IMR-90 (cell line): ENCODE measurements at regions not wholly inside any gene's neighbourhood (a gene's known extent, or its start where the extent isn't known, plus 50 kb on each side); places are given as distances from the start of the nearest gene placed in this dataset.

Experiments used
- ATAC-seq: fragments of 200-7000 bp; cut with Tn5 transposase; 2 replicates; pipeline ENCODE4 v1.9.1; 2020; ENCODE audit warnings: low read depth, mild to moderate bottlenecking, moderate library complexity
- BruUV-seq: library from RNA; stranded (reverse); fragments of 400-500 nt; replicated peaks from 2 replicates; lab custom pipeline; 2021; lab: Mats Ljungman, UMichigan
- CTCF ChIA-PET: fragments of 300-600 bp; formaldehyde crosslinking; extraction: SDS; loops from one replicate; lab custom pipeline; 2021; ENCODE audit warnings: antibody characterized with exemption; lab: Yijun Ruan, JAX
- POLR2A ChIA-PET: fragments of 300-600 bp; sonication (Branson Sonifier 250); formaldehyde crosslinking; loops from one replicate; lab custom pipeline; 2022; ENCODE audit warnings: antibody characterized with exemption; ENCODE audit not compliant: unreplicated experiment; lab: Charles Lee
- DNase-seq: peaks from one replicate; pipeline ENCODE4 v3.0.0; 2013
- H2AFZ ChIP-seq: replicated peaks from 2 replicates; pipeline ENCODE3; 2013; ENCODE audit warnings: low read length, mild to moderate bottlenecking; ENCODE audit not compliant: poor library complexity
- H2AK5ac ChIP-seq: 2 replicates; pipeline ENCODE4 v1.6.1; 2013; ENCODE audit warnings: low read depth, low read length, inconsistent platforms
- H2AK9ac ChIP-seq: replicated peaks from 2 replicates; pipeline ENCODE3; 2013; ENCODE audit warnings: mild to moderate bottlenecking, low read depth, low read length, moderate library complexity; ENCODE audit not compliant: poor library complexity
- H2BK120ac ChIP-seq: 2 replicates; pipeline ENCODE4 v1.6.1; 2013; ENCODE audit warnings: low read depth, low read length, inconsistent platforms
- H2BK15ac ChIP-seq: 3 replicates; pipeline ENCODE4 v1.6.1; 2013; ENCODE audit warnings: low read depth, low read length, inconsistent platforms
- H2BK20ac ChIP-seq: 2 replicates; pipeline ENCODE4 v1.6.1; 2013; ENCODE audit warnings: low read depth, mild to moderate bottlenecking, inconsistent platforms, low read length, moderate library complexity
- H2BK5ac ChIP-seq: 2 replicates; pipeline ENCODE4 v1.6.1; 2013; ENCODE audit warnings: mild to moderate bottlenecking, low read depth, low read length, inconsistent platforms; ENCODE audit not compliant: poor library complexity, severe bottlenecking
- H3K14ac ChIP-seq: replicated peaks from 2 replicates; pipeline ENCODE4 v1.6.1; 2013; ENCODE audit warnings: low read depth, low read length, inconsistent platforms
- H3K18ac ChIP-seq: 2 replicates; pipeline ENCODE4 v1.6.1; 2013; ENCODE audit warnings: low read depth, low read length, control low read depth
- H3K23ac ChIP-seq: 2 replicates; pipeline ENCODE4 v1.6.1; 2013; ENCODE audit warnings: low read depth, low read length, inconsistent platforms
- H3K27ac ChIP-seq: 2 replicates; pipeline ENCODE4 v1.5.1; 2013; ENCODE audit warnings: mild to moderate bottlenecking, control low read depth, low read length; ENCODE audit not compliant: insufficient read depth
- H3K27me3 ChIP-seq: 2 replicates; pipeline ENCODE4 v1.6.1; 2013; ENCODE audit warnings: low read length; ENCODE audit not compliant: control insufficient read depth, insufficient read depth
- H3K36me3 ChIP-seq: 2 replicates; pipeline ENCODE4 v1.6.1; 2013; ENCODE audit warnings: low read length, mixed read lengths; ENCODE audit not compliant: control insufficient read depth, insufficient read depth
- H3K4ac ChIP-seq: 2 replicates; pipeline ENCODE4 v1.6.1; 2013; ENCODE audit warnings: low read depth, low read length, inconsistent platforms
- H3K4me1 ChIP-seq: 2 replicates; pipeline ENCODE4 v1.6.1; 2013; ENCODE audit warnings: low read length, mixed read lengths; ENCODE audit not compliant: control insufficient read depth, insufficient read depth
- H3K4me2 ChIP-seq: 2 replicates; pipeline ENCODE4 v1.6.1; 2013; ENCODE audit warnings: low read depth, mild to moderate bottlenecking, control low read depth, low read length, moderate library complexity
- H3K4me3 ChIP-seq: 2 replicates; pipeline ENCODE4 v1.5.1; 2013; ENCODE audit warnings: low read depth, mild to moderate bottlenecking, control low read depth, low read length, moderate library complexity; ENCODE audit not compliant: insufficient read depth
- H3K56ac ChIP-seq: 2 replicates; pipeline ENCODE4 v1.6.1; 2013; ENCODE audit warnings: low read length, inconsistent platforms; ENCODE audit not compliant: insufficient read depth; ENCODE audit errors: extremely low read depth
- H3K79me1 ChIP-seq, 2 experiments: 2 replicates each; pipeline ENCODE4 v1.6.1; 2013; ENCODE audit warnings: low read length in 2 of 2, inconsistent platforms in 1 of 2, low read depth in 1 of 2
- H3K9ac ChIP-seq: 2 replicates; pipeline ENCODE4 v1.6.1; 2013; ENCODE audit warnings: low read depth, low read length, control low read depth
- H3K9me1 ChIP-seq: 2 replicates; pipeline ENCODE4 v1.6.1; 2013; ENCODE audit warnings: low read length, inconsistent platforms; ENCODE audit not compliant: insufficient read depth
- H3K9me3 ChIP-seq: 2 replicates; pipeline ENCODE4 v1.6.1; 2013; ENCODE audit warnings: low read length; ENCODE audit not compliant: control insufficient read depth, insufficient read depth
- H4K20me1 ChIP-seq: 2 replicates; pipeline ENCODE4 v1.6.1; 2013; ENCODE audit warnings: low read length, inconsistent platforms; ENCODE audit not compliant: insufficient read depth
- H4K5ac ChIP-seq: 2 replicates; pipeline ENCODE4 v1.6.1; 2013; ENCODE audit warnings: mild to moderate bottlenecking, low read depth, low read length, control low read depth
- H4K8ac ChIP-seq, 2 experiments: 2 replicates each; pipeline ENCODE4 v1.6.1; 2013; ENCODE audit warnings: low read depth in 2 of 2, low read length in 2 of 2, control low read depth in 1 of 2, inconsistent platforms in 1 of 2
- H4K91ac ChIP-seq: 2 replicates; pipeline ENCODE4 v1.6.1; 2013; ENCODE audit warnings: low read depth, low read length, inconsistent platforms; ENCODE audit not compliant: insufficient read depth
- MAFK ChIP-seq: IDR thresholded peaks from 2 replicates; pipeline ENCODE4 v1.6.1; 2012; ENCODE audit warnings: low read depth, low read length, improper control_type of control experiment
- WGBS, 2 experiments: methylation state at CpG; one replicate each; pipeline versions ENCODE4 v1.1.5 to v1.1.7; 2013; ENCODE audit warnings: missing lambda C conversion rate in 2 of 2; ENCODE audit not compliant: insufficient read length in 1 of 2; ENCODE audit errors: extremely low coverage in 2 of 2; 5-methylcytosine and 5-hydroxymethylcytosine counted together
- dilution Hi-C: fragments of 300-500 bp; cut with HindIII; formaldehyde crosslinking; loops from one replicate; pipeline ENCODE4 v1.14.3; 2018; ENCODE audit warnings: low sequenced_read_pairs; ENCODE audit not compliant: unreplicated experiment
- in situ Hi-C: fragments of 300-500 bp; cut with MboI; formaldehyde crosslinking; loops from 3 replicates; pipeline ENCODE4 v1.14.3; 2019; ENCODE audit warnings: low sequenced_read_pairs, inconsistent platforms, mixed read lengths
- intact Hi-C: fragments of 100-400 bp; cut with micrococcal nuclease; formaldehyde crosslinking; loops from 2 replicates; pipeline ENCODE4 v1.10.0; 2022

DNA sequence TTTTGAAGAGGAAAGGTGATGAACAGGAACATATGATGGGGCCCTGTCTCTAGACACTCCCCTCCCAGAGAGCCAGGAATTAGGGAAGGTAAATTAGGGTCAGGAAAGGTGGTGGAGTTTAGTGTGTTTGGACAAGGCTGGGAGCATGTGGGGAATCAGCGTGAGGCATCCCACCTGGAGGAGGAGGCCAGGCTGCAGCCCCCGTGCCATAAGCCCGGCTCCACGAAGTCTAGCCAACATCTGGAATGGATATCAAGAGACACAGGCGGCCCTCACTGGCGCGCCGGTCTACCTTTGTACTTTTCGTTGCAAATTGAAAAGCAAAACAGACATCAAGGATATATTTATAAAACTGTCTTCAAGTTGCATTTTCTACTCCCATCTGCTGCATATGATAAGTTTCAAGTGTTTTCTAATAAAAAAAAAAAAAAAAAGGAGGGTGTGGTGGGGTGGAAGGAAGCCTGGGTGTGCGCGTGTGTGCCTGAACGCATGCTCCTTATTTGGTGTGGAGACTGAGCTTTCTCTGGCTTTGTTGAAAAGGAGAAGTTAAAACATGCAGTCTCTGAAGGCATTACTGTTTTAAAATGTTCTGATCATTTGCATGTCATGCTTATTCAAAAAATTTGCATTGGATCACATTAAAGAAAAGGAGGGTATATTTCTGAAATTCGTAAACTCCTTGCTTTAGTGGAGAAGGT, 546.7 kb upstream of the ID2 start:
- H3K18ac ChIP-seq: no peak overlapping the region
- no peak overlapping the region for H3K4me2 ChIP-seq
- no peak overlapping the region for H3K56ac ChIP-seq
- 54% methylated on average over 4 of the region's 13 CpGs; no CpG with 5 or more reads in 1 of the 2 experiments for WGBS, 2 experiments
- no peak overlapping the region for H2BK120ac ChIP-seq
- H4K8ac ChIP-seq: no peak overlapping the region
- CTCF ChIA-PET: no interaction called here
- H3K27me3 ChIP-seq: no peaks in the 10 kb centered on the region
- no peak overlapping the region for H2AK5ac ChIP-seq
- no peak for TF ChIP-seq MAFK
- H3K9ac ChIP-seq: no peak overlapping the region
- H2AK9ac ChIP-seq: no peak overlapping the region
- H4K5ac ChIP-seq: no peak overlapping the region
- ATAC-seq (no peak), DNase-seq (no peak)
- no peaks in the 10 kb centered on the region for H4K20me1 ChIP-seq
- dilution Hi-C loops: no loop called here
- no peak overlapping the region for H3K4me3 ChIP-seq
- H2BK15ac ChIP-seq: no peak overlapping the region
- BruUV-seq: no TSS peak
- H3K27ac ChIP-seq: no peak overlapping the region
- H2AFZ ChIP-seq: no peak overlapping the region
- no peak overlapping the region for H3K23ac ChIP-seq
- H3K4ac ChIP-seq: no peak overlapping the region
- H2BK5ac ChIP-seq: no peak overlapping the region
- peaks cover 1% of the 10 kb centered on the region; the same call in 1 of the 2 replicates for H3K4me1 ChIP-seq
- H4K91ac ChIP-seq: no peak overlapping the region
- no peaks in the 10 kb centered on the region for H3K79me1 ChIP-seq
- H2BK20ac ChIP-seq: no peak overlapping the region
- POLR2A ChIA-PET: no interaction called here
- no peaks in the 10 kb centered on the region for H3K9me1 ChIP-seq
- intact Hi-C loops: no loop called here
- no peaks in the 10 kb centered on the region for H3K9me3 ChIP-seq
- in situ Hi-C loops: no loop called here
- no peaks in the 10 kb centered on the region for H3K36me3 ChIP-seq
- H3K14ac ChIP-seq: no peak overlapping the region
